Spleen (tissue), 7 donors: ENCODE measurements at regions not wholly inside any gene's neighbourhood (a gene's known extent, or its start where the extent isn't known, plus 50 kb on each side); places are given as distances from the start of the nearest gene placed in this dataset.

ENCODE experiments used
- POLR2A ChIP-seq, 3 donors: fragments of 450-650 bp; IDR thresholded peaks; one replicate each; pipeline ENCODE4 v1.5.1; 2017; ENCODE audit warnings: antibody characterized with exemption in 3 of 3, mild to moderate bottlenecking in 1 of 3
- TF ChIP-seq, protein P1 (sequence below), 11 experiments: fragments of 200-600 bp in 7 of 11; fragments of 450-650 bp in 4 of 11; sonication (generic) in 4 of 11; IDR thresholded peaks in 8 of 11; conservative IDR thresholded peaks in 3 of 11; 1 replicate in 7 of 11; 2 replicates in 4 of 11; pipeline versions ENCODE4 v1.4.0 to v1.8.0; 2016 to 2021; ENCODE audit warnings: antibody characterized with exemption in 11 of 11, inconsistent platforms in 4 of 11, mild to moderate bottlenecking in 1 of 11
- donor health status: DM: no; HTN: no; CAD: no; lungs with moderate emphysema.
- donor health status: DM: no; HTN: no; CAD: no.
- donor health status: DM: no; HTN: no; CAD: no.

DNA sequence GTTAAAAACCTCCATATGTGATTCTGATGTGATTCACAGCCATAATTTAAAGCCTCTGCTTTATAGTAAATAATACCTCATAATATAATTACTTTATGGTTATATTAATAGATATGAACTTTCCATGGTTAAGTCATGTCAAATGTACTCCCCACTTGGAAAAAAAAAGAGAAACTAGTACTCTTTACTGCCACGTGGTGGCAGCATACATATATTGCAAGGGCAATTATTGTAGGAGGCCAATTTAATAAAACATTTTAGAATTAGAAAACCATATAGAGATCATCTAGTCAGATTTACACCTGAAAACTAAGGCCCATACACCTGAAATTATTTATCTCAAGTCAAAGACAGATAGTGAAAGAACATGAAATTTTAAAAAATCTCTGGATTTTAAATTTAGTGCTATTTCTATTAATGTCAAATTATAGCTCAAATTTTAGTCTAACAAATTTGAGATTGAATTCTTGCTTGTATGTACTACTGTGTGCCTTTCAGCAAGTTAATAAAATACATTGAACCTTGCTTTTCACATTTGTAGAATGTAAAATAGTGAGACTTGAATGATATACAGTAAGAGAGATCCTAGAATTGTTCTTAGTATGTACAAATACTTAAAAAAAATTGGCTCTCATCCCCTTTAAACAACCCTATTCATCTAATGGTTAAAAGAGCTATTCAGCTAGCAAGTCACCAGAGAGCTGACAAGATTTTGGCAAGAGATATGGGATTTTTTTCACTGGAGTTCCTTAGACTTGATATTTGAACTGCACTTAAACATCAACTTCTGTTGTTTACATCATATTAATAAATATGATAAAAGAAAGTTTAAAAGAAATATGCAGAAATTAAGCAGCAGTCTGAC lies 603.8 kb downstream of the TLE4 start:
- TF ChIP-seq, protein P1, sequence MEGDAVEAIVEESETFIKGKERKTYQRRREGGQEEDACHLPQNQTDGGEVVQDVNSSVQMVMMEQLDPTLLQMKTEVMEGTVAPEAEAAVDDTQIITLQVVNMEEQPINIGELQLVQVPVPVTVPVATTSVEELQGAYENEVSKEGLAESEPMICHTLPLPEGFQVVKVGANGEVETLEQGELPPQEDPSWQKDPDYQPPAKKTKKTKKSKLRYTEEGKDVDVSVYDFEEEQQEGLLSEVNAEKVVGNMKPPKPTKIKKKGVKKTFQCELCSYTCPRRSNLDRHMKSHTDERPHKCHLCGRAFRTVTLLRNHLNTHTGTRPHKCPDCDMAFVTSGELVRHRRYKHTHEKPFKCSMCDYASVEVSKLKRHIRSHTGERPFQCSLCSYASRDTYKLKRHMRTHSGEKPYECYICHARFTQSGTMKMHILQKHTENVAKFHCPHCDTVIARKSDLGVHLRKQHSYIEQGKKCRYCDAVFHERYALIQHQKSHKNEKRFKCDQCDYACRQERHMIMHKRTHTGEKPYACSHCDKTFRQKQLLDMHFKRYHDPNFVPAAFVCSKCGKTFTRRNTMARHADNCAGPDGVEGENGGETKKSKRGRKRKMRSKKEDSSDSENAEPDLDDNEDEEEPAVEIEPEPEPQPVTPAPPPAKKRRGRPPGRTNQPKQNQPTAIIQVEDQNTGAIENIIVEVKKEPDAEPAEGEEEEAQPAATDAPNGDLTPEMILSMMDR (IDR thresholded peaks at IDR 0.05 in 8 of 11, conservative IDR thresholded peaks at IDR 0.05 in 3 of 11): peak; percentile 36 to 77 (median 60)
- no peak for TF ChIP-seq POLR2A (IDR thresholded peaks at IDR 0.05)
